GM18907 (cell line): ENCODE measurements at regions not wholly inside any gene's neighbourhood (a gene's known extent, or its start where the extent isn't known, plus 50 kb on each side); places are given as distances from the start of the nearest gene placed in this dataset.

Experiments used
- ATAC-seq: cut with Tn5 transposase; IDR thresholded peaks from one replicate; pipeline ENCODE4 v1.9.1; 2021; ENCODE audit warnings: mild to moderate bottlenecking, moderate library complexity; ENCODE audit not compliant: unreplicated experiment

DNA sequence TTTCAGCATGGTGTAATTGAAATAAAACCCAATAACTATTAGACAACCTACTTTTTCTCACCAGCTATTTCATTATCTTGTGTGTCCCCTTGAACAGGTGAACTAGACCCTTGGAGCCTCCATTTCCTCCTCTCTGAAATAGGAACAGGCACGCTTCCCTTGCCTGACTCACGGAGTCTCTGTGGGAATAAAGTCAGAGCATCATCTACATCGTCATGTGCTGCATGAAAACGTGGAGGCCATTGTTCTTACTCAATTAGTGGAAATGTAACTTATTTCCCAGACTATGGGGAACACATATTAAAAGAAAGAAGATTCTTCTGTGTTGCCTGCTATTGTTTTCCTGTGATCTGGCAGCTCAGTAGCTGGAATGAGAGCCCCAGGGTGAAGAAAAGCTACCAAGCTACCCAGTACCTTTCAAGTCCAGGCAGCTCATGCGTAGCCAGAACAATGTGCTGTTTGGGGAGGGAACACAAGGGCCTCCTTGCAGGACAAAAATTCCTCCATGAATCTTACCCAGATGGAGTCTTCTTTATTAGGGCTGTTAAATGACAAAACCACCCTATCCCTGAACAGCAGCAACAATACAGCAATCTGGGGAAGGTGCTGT lies 59.8 kb downstream of the SOX11 start:
- no peak for ATAC-seq

DNA sequence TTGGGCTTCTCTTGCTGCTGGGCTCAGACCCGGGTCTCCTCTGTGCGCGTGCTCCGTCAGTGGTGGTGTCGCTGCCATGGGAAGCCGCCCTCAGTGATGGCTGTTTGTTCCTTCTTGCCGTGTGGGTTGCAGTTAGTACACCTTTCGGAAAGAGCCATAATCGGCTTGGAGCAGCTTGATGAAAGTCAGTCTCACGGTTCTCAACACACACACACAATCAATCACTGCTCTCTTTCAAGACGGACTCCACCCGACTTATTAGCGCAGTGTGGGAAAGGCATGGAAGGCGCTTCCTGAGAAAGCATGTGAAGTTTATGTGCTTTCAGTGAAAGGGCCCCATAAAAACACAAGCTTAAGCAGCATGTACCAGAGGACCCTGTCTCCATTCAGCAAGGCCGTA lies 64.1 kb downstream of the SOX11 start:
- ATAC-seq, result no peak

DNA sequence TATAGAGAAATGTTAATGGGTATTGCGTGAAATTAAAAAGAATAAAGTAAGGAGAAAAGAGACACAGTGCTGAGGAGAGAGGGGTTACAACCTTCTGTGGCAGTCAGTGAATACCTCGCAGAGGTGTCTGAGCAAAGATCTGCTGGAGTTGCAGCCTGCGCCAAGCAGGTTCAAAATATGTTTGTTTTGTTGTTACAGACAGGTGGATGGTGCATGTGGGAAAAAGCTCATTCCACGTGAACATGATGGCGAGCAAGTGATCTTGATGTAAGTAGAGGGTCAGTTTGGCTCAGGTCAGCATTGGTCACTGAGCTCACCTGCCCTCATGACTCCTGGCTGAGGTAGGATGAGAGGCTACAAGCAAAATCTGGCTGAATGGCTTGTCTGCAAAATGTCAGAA lies 66.2 kb downstream of the SOX11 start:
- no peak for ATAC-seq

DNA sequence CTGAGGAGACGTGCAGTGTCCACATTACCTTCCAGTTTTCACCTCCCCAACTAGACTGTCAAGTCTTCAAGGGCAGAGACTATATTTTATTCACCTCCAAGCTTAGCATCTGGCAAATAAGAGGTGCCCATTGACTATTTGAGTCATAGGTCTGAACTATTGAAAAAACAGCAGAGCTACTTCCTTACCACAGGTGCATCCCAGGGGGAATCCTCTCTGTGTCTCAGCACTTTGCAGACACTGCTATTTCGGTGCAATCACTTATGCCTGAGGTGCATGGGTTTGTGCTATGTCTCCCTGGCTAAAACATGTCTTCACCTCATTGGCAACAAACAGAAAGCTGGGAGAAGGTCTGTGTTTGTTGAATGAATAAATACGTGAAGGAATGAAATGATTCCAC lies 67.8 kb downstream of the SOX11 start:
- ATAC-seq, result no peak

DNA sequence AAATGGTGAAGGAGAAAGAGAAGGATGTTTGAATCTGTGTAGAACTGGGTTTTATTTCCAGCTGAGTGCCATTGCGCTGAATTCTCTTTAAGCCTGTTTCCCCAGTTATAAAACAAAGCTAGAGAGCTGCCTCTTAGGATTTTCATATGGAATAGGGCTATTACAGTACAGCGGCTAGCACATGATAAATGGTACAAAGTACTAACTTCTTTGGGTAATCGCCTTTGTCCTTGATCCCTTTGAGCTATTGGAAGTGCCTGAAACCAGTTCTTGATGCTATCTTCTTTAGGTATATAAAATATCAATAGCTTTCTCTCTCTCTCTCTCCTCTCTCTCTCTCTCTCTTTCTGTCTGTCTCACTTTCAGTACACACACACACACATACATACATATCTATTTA lies 71.3 kb downstream of the SOX11 start:
- no peak for ATAC-seq

GRCh38 chr2:5764041-5764440 lies 71.9 kb downstream of the SOX11 start:
- ATAC-seq, result no peak

DNA sequence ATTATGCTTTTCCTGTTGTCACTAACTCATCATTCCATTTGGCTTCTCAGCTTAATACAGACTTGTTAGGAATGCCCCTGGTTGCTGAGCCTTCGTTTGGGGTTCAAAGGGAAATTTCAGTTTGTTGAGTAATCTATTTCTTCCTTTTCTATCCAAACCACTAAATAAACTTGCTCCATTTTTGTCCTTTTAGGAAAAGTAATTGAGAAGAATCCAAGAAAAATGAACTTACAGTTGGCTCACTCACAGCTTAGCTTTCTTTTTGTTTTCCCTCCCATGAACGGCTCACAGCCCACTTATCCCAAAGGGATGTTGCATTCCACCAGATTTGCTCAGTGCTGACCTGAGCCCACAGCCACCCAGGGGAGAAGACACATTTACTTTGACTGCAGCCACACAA lies 73.9 kb downstream of the SOX11 start:
- ATAC-seq, result no peak

DNA sequence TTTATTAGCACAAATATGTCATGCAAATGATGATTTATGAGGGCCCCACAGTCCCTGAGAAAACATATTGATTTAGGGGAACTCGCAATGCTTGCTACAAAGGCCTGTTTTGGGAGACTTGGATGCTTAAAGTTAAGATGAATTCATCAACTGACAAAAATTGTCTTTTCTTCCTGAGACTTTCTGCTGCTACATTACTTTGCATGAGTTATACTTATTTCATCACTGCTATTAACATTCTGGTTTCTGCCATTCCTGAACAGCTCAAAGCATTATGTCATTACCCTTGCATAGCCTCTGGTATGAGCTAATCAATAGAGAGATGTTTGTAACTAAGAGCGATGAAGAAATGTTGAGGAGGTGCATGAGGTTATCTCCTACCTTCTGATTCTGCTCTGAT lies 74.4 kb downstream of the SOX11 start:
- ATAC-seq, result no peak

DNA sequence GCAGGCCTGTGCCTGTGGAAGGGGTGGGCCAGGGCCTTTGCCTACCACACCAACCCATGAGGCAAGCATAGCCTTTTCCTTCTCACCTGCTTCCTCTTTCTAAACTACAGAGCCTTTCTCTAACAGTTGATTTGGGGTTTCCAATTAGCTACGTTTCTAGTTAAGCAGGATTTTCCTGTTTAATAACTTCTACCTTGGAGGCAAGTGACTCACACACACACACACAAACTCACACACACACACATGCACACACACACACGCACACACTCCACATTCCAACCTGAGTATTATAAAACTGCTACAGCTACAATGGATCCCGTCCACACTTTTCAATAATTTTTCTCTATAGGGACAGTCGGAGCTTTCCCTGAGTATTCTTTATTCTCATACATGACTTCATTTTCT lies 84.9 kb downstream of the SOX11 start:
- no peak for ATAC-seq

DNA sequence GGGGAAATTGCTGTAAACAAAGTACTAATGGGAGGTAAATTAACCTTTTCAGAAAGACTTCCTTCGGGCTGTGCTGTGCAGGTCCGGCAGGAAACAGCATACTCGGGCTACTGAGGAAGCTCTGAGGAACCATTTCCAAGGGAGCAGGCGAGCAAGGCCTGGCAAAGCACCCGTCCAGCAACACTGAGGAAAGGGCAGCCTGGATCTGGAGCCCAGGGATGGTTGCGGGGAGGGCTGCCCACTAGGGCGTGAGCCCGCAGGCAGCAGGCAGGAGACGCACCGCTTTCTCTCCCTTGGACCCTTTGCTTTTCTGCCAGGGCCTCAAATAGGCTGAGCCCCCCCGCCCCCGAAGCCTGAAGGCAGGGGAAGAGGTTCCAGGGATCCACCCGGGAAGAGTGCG lies 89.5 kb downstream of the SOX11 start:
- no peak for ATAC-seq

- ATAC-seq, result no peak
Observed at GRCh38 chr2:5782103-5782502, 89.9 kb downstream of the SOX11 start.

DNA sequence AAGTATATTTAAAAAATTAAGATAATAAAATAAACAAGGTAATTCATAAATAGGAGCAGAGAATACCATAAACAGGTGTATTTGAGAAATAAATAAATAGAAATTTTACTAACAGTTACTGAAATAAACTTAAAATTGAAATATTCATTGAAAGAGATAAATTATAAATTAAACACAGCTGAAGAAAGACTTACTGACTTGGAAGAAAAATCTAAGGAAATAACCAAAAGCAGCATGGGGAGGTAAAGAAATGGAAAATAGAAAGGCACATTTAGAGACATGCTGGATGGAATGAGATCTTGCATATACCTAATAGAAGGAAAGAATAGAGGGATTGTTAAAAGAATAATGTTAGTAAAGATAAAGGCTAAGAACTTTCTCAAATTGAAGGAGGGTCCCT lies 96.3 kb downstream of the SOX11 start:
- ATAC-seq, result no peak

- no peak for ATAC-seq
Observed at GRCh38 chr2:5791371-5791770, 99.2 kb downstream of the SOX11 start.

- no peak for ATAC-seq
Observed at GRCh38 chr2:5794012-5794411, 101.8 kb downstream of the SOX11 start.

- ATAC-seq, result no peak
Observed at GRCh38 chr2:5798084-5798483, 105.9 kb downstream of the SOX11 start.

DNA sequence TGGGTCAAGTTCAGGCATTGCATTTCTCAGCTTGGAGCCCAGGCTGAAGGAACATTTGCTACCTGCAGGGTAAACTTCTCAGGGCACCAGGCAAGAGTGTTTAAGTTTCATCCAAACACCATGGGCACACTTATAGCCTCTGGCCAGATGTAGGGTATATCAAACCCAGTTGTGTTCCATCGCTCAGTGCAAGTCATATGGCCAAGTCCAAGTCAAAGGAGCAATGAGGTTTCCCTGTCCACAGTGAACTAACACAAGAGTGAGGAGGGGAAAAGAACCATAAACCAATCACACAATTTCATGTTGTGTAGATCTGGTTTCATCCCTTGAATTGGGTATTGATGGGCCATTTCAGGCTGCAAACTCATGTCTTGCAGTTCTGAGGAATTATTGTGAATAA lies 107.2 kb downstream of the SOX11 start:
- no peak for ATAC-seq

DNA sequence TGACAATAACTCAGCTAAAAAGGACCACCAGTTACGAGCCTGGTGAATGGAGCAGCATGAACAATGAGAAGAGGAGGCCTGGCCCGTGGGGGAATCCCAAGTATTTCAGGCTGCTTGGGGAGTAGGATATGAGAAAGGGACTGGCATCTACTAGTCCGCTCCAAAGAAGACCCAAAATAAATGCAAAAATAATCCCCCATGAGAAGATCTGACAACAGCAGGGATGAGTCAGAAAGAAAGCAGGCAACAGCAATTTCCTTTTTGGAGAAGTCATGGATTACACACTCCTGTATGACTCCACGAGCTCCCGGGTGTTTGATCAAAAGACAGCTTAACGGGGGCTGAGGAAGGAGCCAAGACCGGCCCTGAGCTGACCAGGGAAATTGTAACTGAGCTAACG lies 111.4 kb downstream of the SOX11 start:
- ATAC-seq, result no peak

GRCh38 chr2:5818961-5819600 lies 126.9 kb downstream of the SOX11 start:
- ATAC-seq, result no peak

DNA sequence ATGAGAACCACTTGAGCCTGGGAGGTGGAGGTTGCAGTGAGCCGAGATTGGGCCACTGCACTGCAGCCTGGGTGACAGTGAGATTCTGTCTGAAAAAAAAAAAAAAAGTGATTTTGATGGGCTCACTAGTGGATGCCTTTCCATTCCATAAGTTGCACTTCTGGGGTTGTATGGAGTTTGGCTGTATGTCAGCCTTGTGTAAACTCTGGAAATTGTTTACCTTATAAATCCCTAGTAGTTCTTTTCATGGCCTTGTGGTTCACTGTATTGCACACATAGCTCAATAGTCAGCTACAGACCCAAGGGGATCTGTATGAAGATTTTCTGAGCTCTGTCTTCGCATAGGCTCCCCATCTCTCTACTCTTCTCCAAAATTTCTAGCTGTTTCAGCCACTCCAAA lies 131.9 kb downstream of the SOX11 start:
- no peak for ATAC-seq

- ATAC-seq, result no peak
Observed at GRCh38 chr2:5825686-5826085, 133.5 kb downstream of the SOX11 start.

GRCh38 chr2:5826979-5827655 lies 134.9 kb downstream of the SOX11 start:
- ATAC-seq, result no peak

DNA sequence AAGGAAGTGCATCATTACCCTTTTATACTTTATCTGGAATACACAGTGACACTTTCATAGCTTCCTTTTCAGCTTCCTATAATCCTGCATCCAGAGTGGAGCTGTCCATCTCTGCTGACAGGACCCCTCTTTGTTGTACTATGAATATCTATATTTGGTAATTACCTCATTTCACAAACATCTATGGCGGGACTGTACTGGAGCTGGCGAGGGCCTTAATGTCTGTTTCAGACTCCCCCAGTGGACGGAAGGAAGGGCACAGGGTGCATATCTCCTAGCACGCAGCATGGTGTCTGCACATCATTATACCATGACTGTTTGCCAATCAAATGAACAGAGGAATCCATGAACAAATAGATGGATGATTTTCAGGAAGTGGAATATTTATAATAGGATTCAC lies 142.3 kb downstream of the SOX11 start:
- ATAC-seq, result no peak

- ATAC-seq, result no peak
Observed at GRCh38 chr2:5839550-5839949, 147.4 kb downstream of the SOX11 start.
